Heart left ventricle (tissue), 16 donors: ENCODE measurements at regions not wholly inside any gene's neighbourhood (a gene's known extent, or its start where the extent isn't known, plus 50 kb on each side); places are given as distances from the start of the nearest gene placed in this dataset.
"Not testable (repeated sequence)": the region's sequence is repeated elsewhere in the genome, so short reads cannot be mapped to it uniquely, and the experiment has no call there.

ENCODE experiments used
- ATAC-seq, 4 donors: fragments of 200-7000 bp; cut with Tn5 transposase; one replicate each; pipeline ENCODE4 v1.9.1; 2020 to 2022; ENCODE audit warnings: moderate library complexity in 4 of 4, mild to moderate bottlenecking in 3 of 4, moderate number of reproducible peaks in 1 of 4
- DNase-seq, 5 donors: peaks; one replicate each; pipeline ENCODE4 v3.0.0-alpha.2; 2020
- H3K27ac ChIP-seq, 12 donors: fragments of 200-600 bp; sonication (generic) in 4 of 12; one replicate each; pipeline versions ENCODE4 v1.5.0 to v1.8.0; 2016 to 2022; ENCODE audit warnings: mild to moderate bottlenecking in 2 of 12
- H3K27me3 ChIP-seq, 9 donors: fragments of 200-600 bp; sonication (generic) in 2 of 9; one replicate each; pipeline versions ENCODE4 v1.5.1 to v1.8.0; 2016 to 2022; ENCODE audit warnings: mild to moderate bottlenecking in 3 of 9
- H3K36me3 ChIP-seq, 9 donors: fragments of 200-600 bp; sonication (generic) in 2 of 9; one replicate each; pipeline versions ENCODE4 v1.5.0 to v1.8.0; 2018 to 2022; ENCODE audit warnings: mild to moderate bottlenecking in 2 of 9
- H3K4me1 ChIP-seq, 12 donors: fragments of 200-600 bp; sonication (generic) in 4 of 12; one replicate each; pipeline versions ENCODE4 v1.5.0 to v1.8.0; 2016 to 2022; ENCODE audit warnings: mild to moderate bottlenecking in 3 of 12
- H3K4me3 ChIP-seq, 12 donors: fragments of 200-600 bp; sonication (generic) in 4 of 12; one replicate each; pipeline versions ENCODE4 v1.5.0 to v1.8.0; 2017 to 2022; ENCODE audit warnings: mild to moderate bottlenecking in 9 of 12, moderate library complexity in 4 of 12
- H3K9me3 ChIP-seq, 12 donors: fragments of 200-600 bp; sonication (generic) in 4 of 12; one replicate each; pipeline versions ENCODE4 v1.5.0 to v1.8.0; 2016 to 2022; ENCODE audit warnings: mild to moderate bottlenecking in 1 of 12
- POLR2A ChIP-seq, 2 donors: fragments of 450-650 bp; IDR thresholded peaks; one replicate each; pipeline ENCODE4 v1.6.1; 2017; ENCODE audit warnings: antibody characterized with exemption in 2 of 2, mild to moderate bottlenecking in 2 of 2, moderate library complexity in 2 of 2
- WGBS, 4 donors: extraction: QIAGEN DNeasy Blood & Tissue Kit in 2 of 4; methylation state at CpG; one replicate each; pipeline versions ENCODE4 v1.1.5 to v1.1.7; 2013 to 2018; 5-methylcytosine and 5-hydroxymethylcytosine counted together
- intact Hi-C, 10 donors: fragments of 100-400 bp; cut with DNase I; formaldehyde crosslinking; loops; one replicate each; pipeline versions ENCODE4 v1.11.1 to v1.14.2; 2022
- TF ChIP-seq, protein P1 (sequence below), 12 donors: fragments of 200-600 bp; sonication (generic) in 4 of 12; IDR thresholded peaks; one replicate each; pipeline versions ENCODE4 v1.5.0 to v1.8.0; 2018 to 2022; ENCODE audit warnings: antibody characterized with exemption in 12 of 12, mild to moderate bottlenecking in 5 of 12
- donor health status: ischemic (EF 13 %, LVEDD 7.1; RV severe dilation, severe dysfunction).
- donor health status: healthy with polysubstance abuse.
- donor health status: DM: no; HTN: yes; CAD: no.
- donor health status: DM: no; HTN: no; CAD: no.
- donor health status: ischemic (EF 25% LVEDD 6.9; RV normal size, moderate dysfunction).
- donor health status: ischemic (EF 25% LVEDD 5.7; RV mildly dilated, moderate dysfunction).
- donor health status: healthy.
- donor health status: DM: yes; HTN: yes; CAD: no.
- donor health status: ischemic (EF 35%, LVEDD 5.7; RV mildly dilated, moderate dysfunction).
- donor health status: nonischemic (EF 11% LVEDD 7.7; RV severe dilation, severe dysfunction).
- donor health status: DM: yes; HTN: yes; CAD: no.
- donor health status: PGD.
- donor health status: ischemic (EF 29% LVEDD 5.4; RV normal size, mild dysfunction).
- donor health status: nonischemic (EF 23%, LVEDD 6.1; RV moderate dilation, normal function).

GRCh38 chr16:16674820-16675219, 295.9 kb downstream of the NPIPA7 start:
- DNase-seq, ATAC-seq, H3K4me3 ChIP-seq, intact Hi-C loops, H3K36me3 ChIP-seq, H3K4me1 ChIP-seq, H3K9me3 ChIP-seq, H3K27ac ChIP-seq, H3K27me3 ChIP-seq: not testable (repeated sequence)
- 72 to 77% (median 76%) methylated on average over 3 to 6 of the region's 9 CpGs; no CpG with 5 or more reads in 1 of the 4 donors for WGBS, 4 donors

GRCh38 chr16:16721849-16722248, 342.9 kb downstream of the NPIPA7 start:
- DNase-seq, H3K27me3 ChIP-seq, H3K4me1 ChIP-seq, H3K36me3 ChIP-seq, H3K27ac ChIP-seq, H3K9me3 ChIP-seq, ATAC-seq, intact Hi-C loops, H3K4me3 ChIP-seq: not testable (repeated sequence)
- no CpG with 5 or more reads among the region's 4 CpGs for WGBS, 4 donors

- H3K4me1 ChIP-seq, ATAC-seq, H3K4me3 ChIP-seq, H3K27me3 ChIP-seq, H3K9me3 ChIP-seq, H3K36me3 ChIP-seq, intact Hi-C loops, DNase-seq, H3K27ac ChIP-seq: not testable (repeated sequence)
- 92 to 93% methylated on average over 2 of the region's 4 CpGs; no CpG with 5 or more reads in 2 of the 4 donors for WGBS, 4 donors
Measured at GRCh38 chr16:16722666-16723065, 343.7 kb downstream of the NPIPA7 start.

DNA sequence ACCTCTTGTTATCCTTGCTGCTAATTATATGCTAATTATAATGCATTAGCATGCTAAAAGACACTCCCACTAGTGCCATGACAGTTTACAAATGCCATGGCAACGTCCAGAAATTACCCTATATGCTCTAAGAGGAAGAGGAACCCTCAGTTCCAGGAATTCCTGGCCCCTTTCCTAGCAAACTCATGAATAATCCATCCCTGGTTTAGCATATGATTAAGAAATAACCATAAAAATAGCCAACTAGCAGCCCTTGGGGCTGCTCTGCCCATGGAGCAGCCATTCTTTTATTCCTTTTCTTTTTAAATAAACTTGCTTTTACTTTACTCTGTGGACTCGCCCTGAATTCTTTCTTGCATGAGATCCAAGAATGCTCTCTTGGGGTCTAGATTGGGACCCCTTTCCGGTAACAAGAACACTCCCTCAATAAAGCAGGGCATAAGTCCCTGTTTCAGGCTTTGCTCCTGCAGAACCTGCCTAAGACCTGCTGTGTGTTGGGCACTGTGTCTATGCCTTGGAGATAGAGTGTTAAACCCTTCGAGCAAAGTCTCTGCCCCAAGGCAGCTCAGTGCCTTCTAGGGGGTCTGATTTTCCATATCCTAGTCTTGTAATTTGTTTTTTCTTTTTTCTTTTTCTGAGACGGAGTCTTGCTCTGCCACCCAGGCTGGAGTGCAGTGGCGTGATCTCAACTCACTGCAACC, 345.0 kb downstream of the NPIPA7 start:
- H3K27me3 ChIP-seq, H3K27ac ChIP-seq, ATAC-seq, H3K9me3 ChIP-seq, H3K4me1 ChIP-seq, intact Hi-C loops, H3K36me3 ChIP-seq, H3K4me3 ChIP-seq, DNase-seq: not testable (repeated sequence)
- WGBS, 4 donors: no CpG with 5 or more reads among the region's 6 CpGs

GRCh38 chr16:16727048-16727447, 348.1 kb downstream of the NPIPA7 start:
- H3K27ac ChIP-seq, ATAC-seq, DNase-seq, H3K4me3 ChIP-seq, H3K36me3 ChIP-seq, intact Hi-C loops, H3K9me3 ChIP-seq, H3K27me3 ChIP-seq, H3K4me1 ChIP-seq: not testable (repeated sequence)
- WGBS, 4 donors: no CpG with 5 or more reads among the region's 2 CpGs

- H3K36me3 ChIP-seq, H3K4me3 ChIP-seq, H3K27me3 ChIP-seq, ATAC-seq, H3K4me1 ChIP-seq, H3K9me3 ChIP-seq, intact Hi-C loops, DNase-seq, H3K27ac ChIP-seq: not testable (repeated sequence)
- WGBS, 4 donors: 29 to 75% (median 57%) methylated on average over 1 of the region's 1 CpG
Measured at GRCh38 chr16:16742573-16742972, 363.6 kb downstream of the NPIPA7 start.

DNA sequence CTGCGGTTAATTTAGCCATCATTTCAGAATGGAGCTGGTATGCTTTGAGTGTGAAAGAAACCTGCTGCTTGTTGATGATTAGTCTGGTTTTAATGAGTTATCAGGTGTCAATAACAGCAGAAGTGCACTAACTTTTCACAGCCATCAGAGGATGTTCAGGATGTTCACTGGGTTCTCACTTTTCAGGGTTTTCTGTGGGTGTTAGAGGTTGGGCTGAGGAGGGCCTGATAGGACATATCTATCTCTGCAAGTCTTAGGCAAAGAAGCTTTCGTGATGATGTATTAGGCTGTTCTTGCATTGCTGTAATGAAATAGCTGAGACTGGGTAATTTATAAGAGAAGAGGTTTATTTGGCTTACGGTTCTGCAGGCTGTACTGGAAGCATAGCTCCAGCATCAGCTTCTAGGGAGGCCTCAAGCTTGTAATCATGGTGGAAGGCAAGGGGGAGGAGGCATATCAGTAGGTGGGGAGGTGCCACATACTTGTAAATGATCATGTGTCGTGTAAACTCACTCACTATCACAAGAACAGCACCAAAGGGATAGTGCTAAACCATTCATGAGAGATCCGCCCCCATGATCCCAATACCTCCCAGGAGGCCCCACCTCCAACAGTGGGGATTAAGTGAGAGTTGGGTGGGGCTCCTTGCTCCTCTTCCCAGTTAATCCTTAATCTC, 376.2 kb downstream of the NPIPA7 start:
- intact Hi-C loops, H3K4me3 ChIP-seq, ATAC-seq, H3K4me1 ChIP-seq, H3K27ac ChIP-seq, DNase-seq, H3K27me3 ChIP-seq, H3K9me3 ChIP-seq, H3K36me3 ChIP-seq: not testable (repeated sequence)
- WGBS, 4 donors: 59 to 83% (median 77%) methylated on average over 1 to 2 of the region's 5 CpGs

DNA sequence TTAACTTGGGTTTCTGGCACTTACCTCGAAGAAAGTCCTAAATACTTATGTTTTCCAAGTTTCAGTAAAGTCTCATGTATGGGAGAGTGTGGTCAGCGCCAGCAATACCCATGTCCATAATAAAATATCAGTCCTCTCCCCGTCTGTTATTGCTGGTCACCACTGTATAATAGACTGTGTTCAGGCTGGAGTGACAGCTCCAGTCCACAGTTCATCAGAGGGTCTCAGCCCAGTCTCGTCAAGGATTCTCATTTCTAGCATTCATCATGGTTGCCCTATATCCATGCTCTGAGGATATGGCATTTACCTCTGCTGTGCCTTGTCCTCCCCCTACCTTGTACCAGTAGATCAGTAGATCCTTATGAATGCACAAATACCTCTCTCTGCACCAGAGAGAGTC, 384.5 kb downstream of the NPIPA7 start:
- ATAC-seq (no peak), DNase-seq (no peak)
- Histone ChIP-seq H3K4me1 (no peaks in the 10 kb centered on the region), H3K27ac (no peak overlapping the region), H3K4me3 (no peak overlapping the region), H3K27me3 (no peaks in the 10 kb centered on the region), H3K9me3 (no peaks in the 10 kb centered on the region), H3K36me3 (no peaks in the 10 kb centered on the region)
- 78 to 85% (median 84%) methylated on average over 4 of the region's 4 CpGs for WGBS, 4 donors
- intact Hi-C loops: no loop called here
- TF ChIP-seq POLR2A (IDR thresholded peaks at IDR 0.05): no peak
- TF ChIP-seq, protein P1, sequence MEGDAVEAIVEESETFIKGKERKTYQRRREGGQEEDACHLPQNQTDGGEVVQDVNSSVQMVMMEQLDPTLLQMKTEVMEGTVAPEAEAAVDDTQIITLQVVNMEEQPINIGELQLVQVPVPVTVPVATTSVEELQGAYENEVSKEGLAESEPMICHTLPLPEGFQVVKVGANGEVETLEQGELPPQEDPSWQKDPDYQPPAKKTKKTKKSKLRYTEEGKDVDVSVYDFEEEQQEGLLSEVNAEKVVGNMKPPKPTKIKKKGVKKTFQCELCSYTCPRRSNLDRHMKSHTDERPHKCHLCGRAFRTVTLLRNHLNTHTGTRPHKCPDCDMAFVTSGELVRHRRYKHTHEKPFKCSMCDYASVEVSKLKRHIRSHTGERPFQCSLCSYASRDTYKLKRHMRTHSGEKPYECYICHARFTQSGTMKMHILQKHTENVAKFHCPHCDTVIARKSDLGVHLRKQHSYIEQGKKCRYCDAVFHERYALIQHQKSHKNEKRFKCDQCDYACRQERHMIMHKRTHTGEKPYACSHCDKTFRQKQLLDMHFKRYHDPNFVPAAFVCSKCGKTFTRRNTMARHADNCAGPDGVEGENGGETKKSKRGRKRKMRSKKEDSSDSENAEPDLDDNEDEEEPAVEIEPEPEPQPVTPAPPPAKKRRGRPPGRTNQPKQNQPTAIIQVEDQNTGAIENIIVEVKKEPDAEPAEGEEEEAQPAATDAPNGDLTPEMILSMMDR (IDR thresholded peaks at IDR 0.05): no peak

- H3K36me3 ChIP-seq, DNase-seq, H3K4me3 ChIP-seq, ATAC-seq, H3K27ac ChIP-seq, H3K9me3 ChIP-seq, H3K27me3 ChIP-seq, H3K4me1 ChIP-seq, intact Hi-C loops: not testable (repeated sequence)
- 75 to 87% (median 78%) methylated on average over 1 of the region's 1 CpG for WGBS, 4 donors
Measured at GRCh38 chr16:16770717-16771116, 391.8 kb downstream of the NPIPA7 start.
